HEK293 (cell line): ENCODE measurements at regions not wholly inside any gene's neighbourhood (a gene's known extent, or its start where the extent isn't known, plus 50 kb on each side); places are given as distances from the start of the nearest gene placed in this dataset.

Experiments
- CTCF ChIA-PET: fragments of 350-600 bp; formaldehyde crosslinking; extraction: SDS; loops from one replicate; lab custom pipeline; 2021; ENCODE audit warnings: antibody characterized with exemption; lab: Yijun Ruan, JAX
- POLR2A ChIA-PET: fragments of 300-600 bp; formaldehyde crosslinking; extraction: SDS; loops from one replicate; lab custom pipeline; 2020; ENCODE audit warnings: antibody characterized with exemption, inconsistent platforms; lab: Yijun Ruan, JAX
- H3K27ac ChIP-seq: fragments of 200-500 bp; sonication (Bioruptor generic); 2 replicates; pipeline ENCODE4 v1.5.1; 2014; ENCODE audit warnings: low read depth, low read length, control low read depth, inconsistent platforms; ENCODE audit errors: extremely low read depth
- H3K36me3 ChIP-seq, 2 experiments: fragments of 200-500 bp in 1 of 2; sonication (Bioruptor generic) in 1 of 2; 1 replicate in 1 of 2; 2 replicates in 1 of 2; pipeline ENCODE4 v1.5.1; 2014 to 2017; ENCODE audit warnings: inconsistent platforms in 2 of 2, low read length in 2 of 2; ENCODE audit not compliant: control insufficient read depth in 2 of 2, insufficient read depth in 1 of 2
- H3K4me1 ChIP-seq: fragments of 200-500 bp; sonication (Bioruptor generic); 2 replicates; pipeline ENCODE4 v1.5.1; 2014; ENCODE audit warnings: mild to moderate bottlenecking, low read length, inconsistent platforms; ENCODE audit not compliant: control insufficient read depth, insufficient read depth
- H3K4me3 ChIP-seq: 2 replicates; pipeline ENCODE4 v1.5.1; 2011; ENCODE audit warnings: low read depth, mild to moderate bottlenecking, control low read depth, low read length, moderate library complexity
- H3K9me3 ChIP-seq: fragments of 200-500 bp; sonication (Bioruptor generic); 2 replicates; pipeline ENCODE4 v1.5.1; 2014; ENCODE audit warnings: low read depth, low read length, inconsistent platforms; ENCODE audit not compliant: control insufficient read depth, insufficient read depth
- SCRT1 ChIP-seq: fragments of 450-650 bp; formaldehyde crosslinking; IDR thresholded peaks from 2 replicates; pipeline ENCODE4 v1.5.1; 2016; ENCODE audit warnings: missing biosample characterization, missing genetic modification characterization, borderline replicate concordance
- SP3 ChIP-seq: fragments of 450-650 bp; formaldehyde crosslinking; IDR thresholded peaks from 2 replicates; pipeline ENCODE4 v1.5.1; 2016; ENCODE audit warnings: missing biosample characterization, missing genetic modification characterization
- YY2 ChIP-seq: fragments of 450-650 bp; formaldehyde crosslinking; IDR thresholded peaks from 2 replicates; pipeline ENCODE4 v1.5.1; 2016; ENCODE audit warnings: missing biosample characterization, missing genetic modification characterization
- ZBTB21 ChIP-seq: fragments of 450-650 bp; formaldehyde crosslinking; IDR thresholded peaks from 2 replicates; pipeline ENCODE4 v1.5.1; 2017; ENCODE audit warnings: missing biosample characterization, missing genetic modification characterization
- ZBTB7A ChIP-seq: fragments of 450-650 bp; formaldehyde crosslinking; IDR thresholded peaks from 2 replicates; pipeline ENCODE4 v1.5.1; 2016; ENCODE audit warnings: low read depth, missing biosample characterization, missing genetic modification characterization
- ZFP69B ChIP-seq: fragments of 450-650 bp; formaldehyde crosslinking; IDR thresholded peaks from 2 replicates; pipeline ENCODE4 v1.5.1; 2016; ENCODE audit warnings: missing biosample characterization, missing genetic modification characterization
- ZIC2 ChIP-seq: fragments of 450-650 bp; formaldehyde crosslinking; IDR thresholded peaks from 2 replicates; pipeline ENCODE4 v1.5.1; 2016; ENCODE audit warnings: missing biosample characterization, missing genetic modification characterization
- ZNF157 ChIP-seq: fragments of 450-650 bp; formaldehyde crosslinking; IDR thresholded peaks from 2 replicates; pipeline ENCODE4 v1.5.1; 2016; ENCODE audit warnings: missing biosample characterization, missing genetic modification characterization
- ZNF169 ChIP-seq: fragments of 450-650 bp; formaldehyde crosslinking; IDR thresholded peaks from 2 replicates; pipeline ENCODE4 v1.5.1; 2016; ENCODE audit warnings: missing biosample characterization, missing genetic modification characterization
- ZNF175 ChIP-seq: fragments of 450-650 bp; formaldehyde crosslinking; IDR thresholded peaks from 2 replicates; pipeline ENCODE4 v1.5.1; 2016; ENCODE audit warnings: missing biosample characterization, missing genetic modification characterization
- ZNF19 ChIP-seq: fragments of 450-650 bp; formaldehyde crosslinking; IDR thresholded peaks from 2 replicates; pipeline ENCODE4; 2016; ENCODE audit warnings: missing biosample characterization, missing genetic modification characterization, low read depth
- ZNF266 ChIP-seq: fragments of 450-650 bp; formaldehyde crosslinking; IDR thresholded peaks from 2 replicates; pipeline ENCODE4 v1.5.1; 2016; ENCODE audit warnings: missing biosample characterization, missing genetic modification characterization, low read depth
- ZNF302 ChIP-seq: fragments of 450-650 bp; formaldehyde crosslinking; IDR thresholded peaks from 2 replicates; pipeline ENCODE4 v1.5.1; 2016; ENCODE audit warnings: missing biosample characterization, missing genetic modification characterization, low read depth
- ZNF658 ChIP-seq: fragments of 450-650 bp; formaldehyde crosslinking; IDR thresholded peaks from 2 replicates; pipeline ENCODE4; 2016; ENCODE audit warnings: missing biosample characterization, missing genetic modification characterization
- ZNF701 ChIP-seq: fragments of 450-650 bp; formaldehyde crosslinking; IDR thresholded peaks from 2 replicates; pipeline ENCODE4 v1.5.1; 2016; ENCODE audit warnings: missing biosample characterization, missing genetic modification characterization
- ZNF785 ChIP-seq: fragments of 450-650 bp; formaldehyde crosslinking; IDR thresholded peaks from 2 replicates; pipeline ENCODE4 v1.5.1; 2016; ENCODE audit warnings: missing biosample characterization, missing genetic modification characterization
- TF ChIP-seq, protein P1 (sequence below): fragments of 450-650 bp; formaldehyde crosslinking; IDR thresholded peaks from 2 replicates; pipeline ENCODE4 v1.5.1; 2016; ENCODE audit warnings: missing biosample characterization, missing genetic modification characterization, borderline replicate concordance
- TF ChIP-seq, protein P2 (sequence below): fragments of 450-650 bp; formaldehyde crosslinking; IDR thresholded peaks from 2 replicates; pipeline ENCODE4 v1.5.0; 2017; ENCODE audit warnings: missing biosample characterization, missing genetic modification characterization, borderline replicate concordance
- TF ChIP-seq, protein P3 (sequence below): fragments of 450-650 bp; IDR thresholded peaks from 2 replicates; pipeline ENCODE4 v1.5.1; 2018; ENCODE audit warnings: missing biosample characterization, missing genetic modification characterization
- TF ChIP-seq, protein P4 (sequence below): fragments of 450-650 bp; formaldehyde crosslinking; IDR thresholded peaks from 2 replicates; pipeline ENCODE4; 2016; ENCODE audit warnings: missing biosample characterization, missing genetic modification characterization
- TF ChIP-seq, protein P5 (sequence below): fragments of 450-650 bp; formaldehyde crosslinking; optimal IDR thresholded peaks from 2 replicates; pipeline ENCODE3; 2016; ENCODE audit warnings: missing biosample characterization, mild to moderate bottlenecking, missing genetic modification characterization
- TF ChIP-seq, protein P6 (sequence below): fragments of 450-650 bp; formaldehyde crosslinking; IDR thresholded peaks from 2 replicates; pipeline ENCODE4 v1.5.1; 2016; ENCODE audit warnings: missing biosample characterization, missing genetic modification characterization
- TF ChIP-seq, protein P7 (sequence below): fragments of 450-650 bp; formaldehyde crosslinking; IDR thresholded peaks from 2 replicates; pipeline ENCODE4 v1.5.1; 2016; ENCODE audit warnings: missing biosample characterization, missing genetic modification characterization
- TF ChIP-seq, protein P8 (sequence below): fragments of 450-650 bp; formaldehyde crosslinking; IDR thresholded peaks from 2 replicates; pipeline ENCODE4 v1.5.1; 2017; ENCODE audit warnings: missing biosample characterization, missing genetic modification characterization

DNA sequence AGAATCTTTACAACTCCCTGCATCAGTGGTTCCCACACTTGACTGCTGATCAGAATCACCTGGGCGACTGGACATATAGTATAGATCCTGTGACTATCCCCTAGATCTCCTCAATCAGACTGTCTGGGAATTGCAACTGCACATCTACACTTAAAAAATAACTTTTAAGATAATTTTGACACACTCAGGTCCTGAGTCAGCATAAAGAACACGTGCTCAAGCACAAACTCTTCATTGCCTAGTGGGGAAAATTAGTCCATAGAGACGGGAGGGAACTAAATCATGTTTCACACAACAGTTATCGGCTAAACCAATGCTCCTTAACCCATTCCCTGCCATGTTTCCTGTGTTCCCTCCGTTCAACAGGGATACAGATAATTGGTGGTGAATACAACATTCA is 243.5 kb upstream of the FGF13 start (continued):
- TF ChIP-seq YY2 (tag by site-specific recombination) = no peak
- TF ChIP-seq, protein P1, sequence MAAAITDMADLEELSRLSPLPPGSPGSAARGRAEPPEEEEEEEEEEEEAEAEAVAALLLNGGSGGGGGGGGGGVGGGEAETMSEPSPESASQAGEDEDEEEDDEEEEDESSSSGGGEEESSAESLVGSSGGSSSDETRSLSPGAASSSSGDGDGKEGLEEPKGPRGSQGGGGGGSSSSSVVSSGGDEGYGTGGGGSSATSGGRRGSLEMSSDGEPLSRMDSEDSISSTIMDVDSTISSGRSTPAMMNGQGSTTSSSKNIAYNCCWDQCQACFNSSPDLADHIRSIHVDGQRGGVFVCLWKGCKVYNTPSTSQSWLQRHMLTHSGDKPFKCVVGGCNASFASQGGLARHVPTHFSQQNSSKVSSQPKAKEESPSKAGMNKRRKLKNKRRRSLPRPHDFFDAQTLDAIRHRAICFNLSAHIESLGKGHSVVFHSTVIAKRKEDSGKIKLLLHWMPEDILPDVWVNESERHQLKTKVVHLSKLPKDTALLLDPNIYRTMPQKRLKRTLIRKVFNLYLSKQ (tag by site-specific recombination) = no peak
- TF ChIP-seq, protein P2, sequence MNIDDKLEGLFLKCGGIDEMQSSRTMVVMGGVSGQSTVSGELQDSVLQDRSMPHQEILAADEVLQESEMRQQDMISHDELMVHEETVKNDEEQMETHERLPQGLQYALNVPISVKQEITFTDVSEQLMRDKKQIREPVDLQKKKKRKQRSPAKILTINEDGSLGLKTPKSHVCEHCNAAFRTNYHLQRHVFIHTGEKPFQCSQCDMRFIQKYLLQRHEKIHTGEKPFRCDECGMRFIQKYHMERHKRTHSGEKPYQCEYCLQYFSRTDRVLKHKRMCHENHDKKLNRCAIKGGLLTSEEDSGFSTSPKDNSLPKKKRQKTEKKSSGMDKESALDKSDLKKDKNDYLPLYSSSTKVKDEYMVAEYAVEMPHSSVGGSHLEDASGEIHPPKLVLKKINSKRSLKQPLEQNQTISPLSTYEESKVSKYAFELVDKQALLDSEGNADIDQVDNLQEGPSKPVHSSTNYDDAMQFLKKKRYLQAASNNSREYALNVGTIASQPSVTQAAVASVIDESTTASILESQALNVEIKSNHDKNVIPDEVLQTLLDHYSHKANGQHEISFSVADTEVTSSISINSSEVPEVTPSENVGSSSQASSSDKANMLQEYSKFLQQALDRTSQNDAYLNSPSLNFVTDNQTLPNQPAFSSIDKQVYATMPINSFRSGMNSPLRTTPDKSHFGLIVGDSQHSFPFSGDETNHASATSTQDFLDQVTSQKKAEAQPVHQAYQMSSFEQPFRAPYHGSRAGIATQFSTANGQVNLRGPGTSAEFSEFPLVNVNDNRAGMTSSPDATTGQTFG = no peak
- no peak for TF ChIP-seq ZNF175 (tag by site-specific recombination)
- TF ChIP-seq, protein P3, sequence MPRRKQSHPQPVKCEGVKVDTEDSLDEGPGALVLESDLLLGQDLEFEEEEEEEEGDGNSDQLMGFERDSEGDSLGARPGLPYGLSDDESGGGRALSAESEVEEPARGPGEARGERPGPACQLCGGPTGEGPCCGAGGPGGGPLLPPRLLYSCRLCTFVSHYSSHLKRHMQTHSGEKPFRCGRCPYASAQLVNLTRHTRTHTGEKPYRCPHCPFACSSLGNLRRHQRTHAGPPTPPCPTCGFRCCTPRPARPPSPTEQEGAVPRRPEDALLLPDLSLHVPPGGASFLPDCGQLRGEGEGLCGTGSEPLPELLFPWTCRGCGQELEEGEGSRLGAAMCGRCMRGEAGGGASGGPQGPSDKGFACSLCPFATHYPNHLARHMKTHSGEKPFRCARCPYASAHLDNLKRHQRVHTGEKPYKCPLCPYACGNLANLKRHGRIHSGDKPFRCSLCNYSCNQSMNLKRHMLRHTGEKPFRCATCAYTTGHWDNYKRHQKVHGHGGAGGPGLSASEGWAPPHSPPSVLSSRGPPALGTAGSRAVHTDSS (tag by site-specific recombination) = no peak
- no peak for TF ChIP-seq ZNF19

DNA sequence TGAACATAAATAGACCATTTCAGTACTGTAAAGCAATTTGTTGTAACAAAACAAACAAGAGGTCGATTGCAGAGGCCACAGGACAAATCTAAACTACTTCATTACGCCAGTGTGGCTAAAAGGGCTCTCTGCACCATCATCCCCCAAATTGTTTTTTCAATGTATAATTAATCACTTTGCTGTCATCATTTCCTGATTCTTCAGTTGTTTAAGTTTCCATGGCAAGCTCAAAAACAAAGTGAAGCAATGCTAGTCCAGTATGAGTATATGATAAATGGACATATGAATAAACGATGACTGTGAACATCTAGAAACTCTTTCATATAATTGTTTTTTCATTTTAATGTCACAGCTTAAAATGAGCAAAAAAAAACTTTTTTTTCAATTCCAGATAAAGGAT is 235.4 kb upstream of the FGF13 start:
- H3K9me3 ChIP-seq = no peaks in the 10 kb centered on the region
- TF ChIP-seq ZBTB21 (tag by site-specific recombination) (no peak), ZFP69B (tag by site-specific recombination) (no peak), ZNF169 (tag by site-specific recombination) (no peak), ZNF157 (tag by site-specific recombination) (no peak), SCRT1 (tag by site-specific recombination) (no peak), ZBTB7A (tag by site-specific recombination) (no peak), ZNF701 (tag by site-specific recombination) (no peak), ZIC2 (tag by site-specific recombination) (no peak), ZNF785 (tag by site-specific recombination) (no peak), ZNF302 (tag by site-specific recombination) (no peak), ZNF266 (no peak), SP3 (tag by site-specific recombination) (no peak), ZNF658 (no peak)
- TF ChIP-seq, protein P4, sequence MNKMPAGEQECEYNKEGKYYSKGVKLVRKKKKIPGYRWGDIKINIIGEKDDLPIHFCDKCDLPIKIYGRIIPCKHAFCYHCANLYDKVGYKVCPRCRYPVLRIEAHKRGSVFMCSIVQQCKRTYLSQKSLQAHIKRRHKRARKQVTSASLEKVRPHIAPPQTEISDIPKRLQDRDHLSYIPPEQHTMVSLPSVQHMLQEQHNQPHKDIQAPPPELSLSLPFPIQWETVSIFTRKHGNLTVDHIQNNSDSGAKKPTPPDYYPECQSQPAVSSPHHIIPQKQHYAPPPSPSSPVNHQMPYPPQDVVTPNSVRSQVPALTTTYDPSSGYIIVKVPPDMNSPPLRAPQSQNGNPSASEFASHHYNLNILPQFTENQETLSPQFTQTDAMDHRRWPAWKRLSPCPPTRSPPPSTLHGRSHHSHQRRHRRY (tag by site-specific recombination) = no peak
- TF ChIP-seq, protein P5, sequence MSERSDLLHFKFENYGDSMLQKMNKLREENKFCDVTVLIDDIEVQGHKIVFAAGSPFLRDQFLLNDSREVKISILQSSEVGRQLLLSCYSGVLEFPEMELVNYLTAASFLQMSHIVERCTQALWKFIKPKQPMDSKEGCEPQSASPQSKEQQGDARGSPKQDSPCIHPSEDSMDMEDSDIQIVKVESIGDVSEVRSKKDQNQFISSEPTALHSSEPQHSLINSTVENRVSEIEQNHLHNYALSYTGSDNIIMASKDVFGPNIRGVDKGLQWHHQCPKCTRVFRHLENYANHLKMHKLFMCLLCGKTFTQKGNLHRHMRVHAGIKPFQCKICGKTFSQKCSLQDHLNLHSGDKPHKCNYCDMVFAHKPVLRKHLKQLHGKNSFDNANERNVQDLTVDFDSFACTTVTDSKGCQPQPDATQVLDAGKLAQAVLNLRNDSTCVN (tag by site-specific recombination) = no peak
- TF ChIP-seq, protein P6, sequence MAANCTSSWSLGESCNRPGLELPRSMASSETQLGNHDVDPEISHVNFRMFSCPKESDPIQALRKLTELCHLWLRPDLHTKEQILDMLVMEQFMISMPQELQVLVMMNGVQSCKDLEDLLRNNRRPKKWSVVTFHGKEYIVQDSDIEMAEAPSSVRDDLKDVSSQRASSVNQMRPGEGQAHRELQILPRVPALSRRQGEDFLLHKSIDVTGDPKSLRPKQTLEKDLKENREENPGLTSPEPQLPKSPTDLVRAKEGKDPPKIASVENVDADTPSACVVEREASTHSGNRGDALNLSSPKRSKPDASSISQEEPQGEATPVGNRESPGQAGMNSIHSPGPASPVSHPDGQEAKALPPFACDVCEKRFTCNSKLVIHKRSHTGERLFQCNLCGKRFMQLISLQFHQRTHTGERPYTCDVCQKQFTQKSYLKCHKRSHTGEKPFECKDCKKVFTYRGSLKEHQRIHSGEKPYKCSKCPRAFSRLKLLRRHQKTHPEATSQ (tag by site-specific recombination) = no peak
- TF ChIP-seq, protein P7, sequence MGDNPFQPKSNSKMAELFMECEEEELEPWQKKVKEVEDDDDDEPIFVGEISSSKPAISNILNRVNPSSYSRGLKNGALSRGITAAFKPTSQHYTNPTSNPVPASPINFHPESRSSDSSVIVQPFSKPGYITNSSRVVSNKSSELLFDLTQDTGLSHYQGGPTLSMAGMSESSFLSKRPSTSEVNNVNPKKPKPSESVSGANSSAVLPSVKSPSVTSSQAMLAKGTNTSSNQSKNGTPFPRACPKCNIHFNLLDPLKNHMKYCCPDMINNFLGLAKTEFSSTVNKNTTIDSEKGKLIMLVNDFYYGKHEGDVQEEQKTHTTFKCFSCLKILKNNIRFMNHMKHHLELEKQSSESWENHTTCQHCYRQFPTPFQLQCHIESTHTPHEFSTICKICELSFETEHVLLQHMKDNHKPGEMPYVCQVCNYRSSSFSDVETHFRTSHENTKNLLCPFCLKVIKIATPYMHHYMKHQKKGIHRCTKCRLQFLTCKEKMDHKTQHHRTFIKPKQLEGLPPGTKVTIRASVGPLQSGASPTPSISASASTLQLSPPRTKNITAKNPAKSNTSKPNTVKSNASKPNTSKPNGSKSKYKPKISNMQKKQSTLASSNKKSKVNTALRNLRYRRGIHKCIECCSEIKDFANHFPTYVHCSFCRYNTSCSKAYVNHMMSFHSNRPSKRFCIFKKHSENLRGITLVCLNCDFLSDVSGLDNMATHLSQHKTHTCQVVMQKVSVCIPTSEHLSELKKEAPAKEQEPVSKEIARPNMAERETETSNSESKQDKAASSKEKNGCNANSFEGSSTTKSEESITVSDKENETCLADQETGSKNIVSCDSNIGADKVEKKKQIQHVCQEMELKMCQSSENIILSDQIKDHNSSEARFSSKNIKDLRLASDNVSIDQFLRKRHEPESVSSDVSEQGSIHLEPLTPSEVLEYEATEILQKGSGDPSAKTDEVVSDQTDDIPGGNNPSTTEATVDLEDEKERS = no peak
- TF ChIP-seq, protein P8, sequence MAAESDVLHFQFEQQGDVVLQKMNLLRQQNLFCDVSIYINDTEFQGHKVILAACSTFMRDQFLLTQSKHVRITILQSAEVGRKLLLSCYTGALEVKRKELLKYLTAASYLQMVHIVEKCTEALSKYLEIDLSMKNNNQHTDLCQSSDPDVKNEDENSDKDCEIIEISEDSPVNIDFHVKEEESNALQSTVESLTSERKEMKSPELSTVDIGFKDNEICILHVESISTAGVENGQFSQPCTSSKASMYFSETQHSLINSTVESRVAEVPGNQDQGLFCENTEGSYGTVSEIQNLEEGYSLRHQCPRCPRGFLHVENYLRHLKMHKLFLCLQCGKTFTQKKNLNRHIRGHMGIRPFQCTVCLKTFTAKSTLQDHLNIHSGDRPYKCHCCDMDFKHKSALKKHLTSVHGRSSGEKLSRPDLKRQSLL (tag by site-specific recombination) = no peak
- TF ChIP-seq, all 188 proteins: peak for 0
- ChIA-PET POLR2A (no interaction called here), CTCF (no interaction called here)
- H3K27ac ChIP-seq = no peak overlapping the region
- H3K36me3 ChIP-seq = no peaks in the 10 kb centered on the region
- no peak overlapping the region for H3K4me3 ChIP-seq
- H3K4me1 ChIP-seq = no peaks in the 10 kb centered on the region
